ENCODE measurements at regions not wholly inside any gene's neighbourhood (a gene's known extent, or its start where the extent isn't known, plus 50 kb on each side); places are given as distances from the start of the nearest gene placed in this dataset.

DNA sequence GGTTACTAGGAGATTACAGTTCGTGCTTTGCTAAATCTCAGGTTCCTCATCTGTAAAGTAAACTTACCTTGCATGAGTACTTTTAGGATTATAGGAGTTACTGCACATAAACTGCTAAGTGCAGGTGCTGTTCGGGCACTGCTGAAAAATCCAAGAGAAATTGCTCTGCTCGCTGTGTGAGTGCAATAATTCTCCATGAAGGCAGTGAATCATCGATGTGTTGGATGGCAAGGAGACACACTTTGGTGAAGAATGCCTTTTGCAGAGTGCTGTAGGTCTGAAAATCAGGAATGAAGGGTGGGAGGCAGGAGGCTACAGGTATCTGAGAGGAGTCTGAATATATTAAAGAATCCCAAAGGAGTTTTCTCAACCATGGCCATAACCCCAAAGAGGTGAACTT, 113.0 kb downstream of the CHIC2 start:
- TF ChIP-seq, protein P1, sequence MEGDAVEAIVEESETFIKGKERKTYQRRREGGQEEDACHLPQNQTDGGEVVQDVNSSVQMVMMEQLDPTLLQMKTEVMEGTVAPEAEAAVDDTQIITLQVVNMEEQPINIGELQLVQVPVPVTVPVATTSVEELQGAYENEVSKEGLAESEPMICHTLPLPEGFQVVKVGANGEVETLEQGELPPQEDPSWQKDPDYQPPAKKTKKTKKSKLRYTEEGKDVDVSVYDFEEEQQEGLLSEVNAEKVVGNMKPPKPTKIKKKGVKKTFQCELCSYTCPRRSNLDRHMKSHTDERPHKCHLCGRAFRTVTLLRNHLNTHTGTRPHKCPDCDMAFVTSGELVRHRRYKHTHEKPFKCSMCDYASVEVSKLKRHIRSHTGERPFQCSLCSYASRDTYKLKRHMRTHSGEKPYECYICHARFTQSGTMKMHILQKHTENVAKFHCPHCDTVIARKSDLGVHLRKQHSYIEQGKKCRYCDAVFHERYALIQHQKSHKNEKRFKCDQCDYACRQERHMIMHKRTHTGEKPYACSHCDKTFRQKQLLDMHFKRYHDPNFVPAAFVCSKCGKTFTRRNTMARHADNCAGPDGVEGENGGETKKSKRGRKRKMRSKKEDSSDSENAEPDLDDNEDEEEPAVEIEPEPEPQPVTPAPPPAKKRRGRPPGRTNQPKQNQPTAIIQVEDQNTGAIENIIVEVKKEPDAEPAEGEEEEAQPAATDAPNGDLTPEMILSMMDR (IDR thresholded peaks at IDR 0.05): no peak
- TF ChIP-seq POLR2A (IDR thresholded peaks at IDR 0.05) (no peak), POLR2AphosphoS5 (IDR thresholded peaks at IDR 0.05) (no peak)
